ENCODE measurements at regions not wholly inside any gene's neighbourhood (a gene's known extent, or its start where the extent isn't known, plus 50 kb on each side); places are given as distances from the start of the nearest gene placed in this dataset.
A peak's percentile ranks its signal among the peaks of the same experiment; 100 is the strongest.
"Not testable (repeated sequence)": the region's sequence is repeated elsewhere in the genome, so short reads cannot be mapped to it uniquely, and the experiment has no call there.

GRCh38 chr3:144655423-144655822 lies 683.8 kb downstream of the DIPK2A start:
- DNase-seq = no peak

GRCh38 chr3:144660186-144660585 lies 688.6 kb downstream of the DIPK2A start:
- no peak for DNase-seq

- DNase-seq = no peak
Observed at GRCh38 chr3:144662729-144663128, 691.1 kb downstream of the DIPK2A start.

- no peak for DNase-seq
Observed at GRCh38 chr3:144663456-144664436, 692.1 kb downstream of the DIPK2A start.

- no peak for DNase-seq
Observed at GRCh38 chr3:144665567-144666053, 694.0 kb downstream of the DIPK2A start.

- no peak for DNase-seq
Observed at GRCh38 chr3:144670571-144670970, 698.9 kb downstream of the DIPK2A start.

- DNase-seq = no peak
Observed at GRCh38 chr3:144677103-144677502, 705.5 kb downstream of the DIPK2A start.

GRCh38 chr3:144683065-144683464 lies 711.4 kb downstream of the DIPK2A start:
- DNase-seq = no peak

GRCh38 chr3:144687862-144688261 lies 716.2 kb downstream of the DIPK2A start:
- DNase-seq = peak in 1 of 2 experiments; percentile 1

GRCh38 chr3:144692488-144692887 lies 720.9 kb downstream of the DIPK2A start:
- no peak for DNase-seq

- no peak for DNase-seq
Observed at GRCh38 chr3:144708437-144708836, 736.8 kb downstream of the DIPK2A start.

- DNase-seq = no peak
Observed at GRCh38 chr3:144737281-144737680, 765.7 kb downstream of the DIPK2A start.

- no peak for DNase-seq
Observed at GRCh38 chr3:144743225-144743668, 771.6 kb downstream of the DIPK2A start.

- DNase-seq = no peak
Observed at GRCh38 chr3:144744473-144744872, 772.9 kb downstream of the DIPK2A start.

- no peak for DNase-seq
Observed at GRCh38 chr3:144746631-144747030, 775.0 kb downstream of the DIPK2A start.

- not testable (repeated sequence) for DNase-seq
Observed at GRCh38 chr3:144749536-144750253, 778.1 kb downstream of the DIPK2A start.

GRCh38 chr3:144754076-144754783 lies 782.6 kb downstream of the DIPK2A start:
- no peak for DNase-seq

- no peak for DNase-seq
Observed at GRCh38 chr3:144756704-144757440, 785.2 kb downstream of the DIPK2A start.

GRCh38 chr3:144760831-144761230 lies 789.2 kb downstream of the DIPK2A start:
- DNase-seq = no peak

- DNase-seq = no peak
Observed at GRCh38 chr3:144762091-144762490, 790.5 kb downstream of the DIPK2A start.

GRCh38 chr3:144763878-144764454 lies 792.3 kb downstream of the DIPK2A start:
- DNase-seq = no peak

- DNase-seq = no peak
Observed at GRCh38 chr3:144770281-144770680, 798.7 kb downstream of the DIPK2A start.

Data from SHP77 (cell line).